ENCODE measurements at regions not wholly inside any gene's neighbourhood (a gene's known extent, or its start where the extent isn't known, plus 50 kb on each side); places are given as distances from the start of the nearest gene placed in this dataset.

DNA sequence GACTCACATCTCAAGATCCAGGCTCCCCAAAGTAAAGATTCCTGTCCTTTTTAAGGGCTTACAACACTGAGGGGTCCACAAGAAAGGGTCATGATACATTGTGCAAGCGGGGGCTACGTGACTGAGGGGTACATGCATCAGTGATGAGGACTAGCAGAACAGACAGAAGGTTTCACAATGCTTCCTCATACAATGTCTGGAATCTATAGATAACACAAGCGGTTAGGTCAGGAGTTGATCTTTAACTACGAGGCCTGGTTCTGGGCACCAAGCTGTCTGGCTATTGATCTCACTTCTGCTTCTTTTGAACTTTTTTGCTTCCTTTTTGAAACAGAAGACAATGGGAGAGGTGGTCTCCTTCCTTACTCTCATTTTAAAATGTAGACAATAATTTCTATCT is 718.6 kb downstream of the AMY1C start:
- H3K27me3 Mint-ChIP-seq (ENCODE audit: low read depth) = peaks cover 5% of the 10 kb centered on the region
- no peak overlapping the region for H3K27ac ChIP-seq (ENCODE audit: insufficient read length, low read depth, low read length)
- TF ChIP-seq, protein P1, sequence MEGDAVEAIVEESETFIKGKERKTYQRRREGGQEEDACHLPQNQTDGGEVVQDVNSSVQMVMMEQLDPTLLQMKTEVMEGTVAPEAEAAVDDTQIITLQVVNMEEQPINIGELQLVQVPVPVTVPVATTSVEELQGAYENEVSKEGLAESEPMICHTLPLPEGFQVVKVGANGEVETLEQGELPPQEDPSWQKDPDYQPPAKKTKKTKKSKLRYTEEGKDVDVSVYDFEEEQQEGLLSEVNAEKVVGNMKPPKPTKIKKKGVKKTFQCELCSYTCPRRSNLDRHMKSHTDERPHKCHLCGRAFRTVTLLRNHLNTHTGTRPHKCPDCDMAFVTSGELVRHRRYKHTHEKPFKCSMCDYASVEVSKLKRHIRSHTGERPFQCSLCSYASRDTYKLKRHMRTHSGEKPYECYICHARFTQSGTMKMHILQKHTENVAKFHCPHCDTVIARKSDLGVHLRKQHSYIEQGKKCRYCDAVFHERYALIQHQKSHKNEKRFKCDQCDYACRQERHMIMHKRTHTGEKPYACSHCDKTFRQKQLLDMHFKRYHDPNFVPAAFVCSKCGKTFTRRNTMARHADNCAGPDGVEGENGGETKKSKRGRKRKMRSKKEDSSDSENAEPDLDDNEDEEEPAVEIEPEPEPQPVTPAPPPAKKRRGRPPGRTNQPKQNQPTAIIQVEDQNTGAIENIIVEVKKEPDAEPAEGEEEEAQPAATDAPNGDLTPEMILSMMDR (conservative IDR thresholded peaks at IDR 0.05) = no peak
- H3K23me2 ChIP-seq (ENCODE audit: insufficient read length, low read depth, low read length, poor library complexity, severe bottlenecking) = no peaks in the 10 kb centered on the region
- H3K4me1 ChIP-seq (ENCODE audit: insufficient read depth, low read length) = no peaks in the 10 kb centered on the region
- no peak overlapping the region for H3K4ac ChIP-seq (ENCODE audit: low read depth, low read length)
- H4K20me1 ChIP-seq (ENCODE audit: control insufficient read depth, insufficient read depth, insufficient read length) = no peaks in the 10 kb centered on the region
- H2BK20ac ChIP-seq (ENCODE audit: low read depth, low read length, poor library complexity, severe bottlenecking) = no peak overlapping the region
- H3K14ac ChIP-seq (ENCODE audit: insufficient read depth, low read length) = no peak overlapping the region
- H3K9me3 Mint-ChIP-seq = peaks cover 34 to 68% of the 10 kb centered on the region in 2 experiments
- no peak overlapping the region for H4K8ac ChIP-seq (replicated peaks; ENCODE audit: insufficient read length, low read depth, low read length)
- H3K4me3 Mint-ChIP-seq = no peak overlapping the region
- H3K79me2 ChIP-seq (ENCODE audit: insufficient read depth, low read length) = no peaks in the 10 kb centered on the region
- peaks cover 0 to 12% (median 8%) of the 10 kb centered on the region in 3 experiments; a peak in 5 of 7 replicates for H3K36me3 Mint-ChIP-seq (ENCODE audit: insufficient read depth in 1 of 3, low read depth in 3 of 3)
- H4K91ac ChIP-seq (ENCODE audit: insufficient read length, low read depth, low read length) = no peak overlapping the region
- no peak overlapping the region for H2BK15ac ChIP-seq (ENCODE audit: low read depth, low read length)
- H3K4me2 ChIP-seq (ENCODE audit: insufficient read depth, insufficient read length, low read length) = no peak overlapping the region
- no peaks in the 10 kb centered on the region for H3K79me1 ChIP-seq (ENCODE audit: insufficient read depth, low read depth, low read length, poor library complexity, severe bottlenecking)
- DNase-seq = no peak
- no peak overlapping the region for H2BK5ac ChIP-seq (ENCODE audit: insufficient read length, low read length)
- H3K9me3 ChIP-seq (ENCODE audit: control insufficient read depth, low read depth, low read length) = no peaks in the 10 kb centered on the region
- H3K4me1 Mint-ChIP-seq = no peaks in the 10 kb centered on the region
- no peak overlapping the region for H3K56ac ChIP-seq (ENCODE audit: insufficient read length, low read depth, low read length)
- no peak overlapping the region for H3K9ac ChIP-seq (ENCODE audit: extremely low read depth, insufficient read length, low read length)
- H3T11ph ChIP-seq (ENCODE audit: low read length) = no peak overlapping the region
- H2AK5ac ChIP-seq (ENCODE audit: insufficient read length, low read length) = no peak overlapping the region
- no peak overlapping the region for H2BK120ac ChIP-seq (ENCODE audit: low read depth, low read length, poor library complexity, severe bottlenecking)
- H3K18ac ChIP-seq (ENCODE audit: insufficient read length, low read depth, low read length) = no peak overlapping the region
- H3K27ac Mint-ChIP-seq = no peak overlapping the region
- H2AFZ ChIP-seq (ENCODE audit: low read length) = no peak overlapping the region
- H4K5ac ChIP-seq (ENCODE audit: insufficient read length, low read depth, low read length) = no peak overlapping the region
- H2BK12ac ChIP-seq (ENCODE audit: insufficient read length, low read depth, low read length) = no peak overlapping the region
- no CpG with 5 or more reads among the region's 4 CpGs for WGBS (ENCODE audit: extremely low coverage, insufficient read length, low lambda C conversion rate)
- H3K27me3 ChIP-seq (ENCODE audit: insufficient read depth, low read length) = no peaks in the 10 kb centered on the region
- no peak overlapping the region for H3K23ac ChIP-seq (ENCODE audit: insufficient read length, low read depth, low read length)

Data from H9 (cell line).